T47D (cell line): ENCODE measurements at regions not wholly inside any gene's neighbourhood (a gene's known extent, or its start where the extent isn't known, plus 50 kb on each side); places are given as distances from the start of the nearest gene placed in this dataset.

Experiments
- DNase-seq, 2 experiments: peaks; one replicate each; pipeline versions ENCODE4 v3.0.0 to v3.0.0-alpha.2; 2011 to 2012; ENCODE audit warnings: low read depth in 1 of 2, low spot score in 1 of 2
- JUND ChIP-seq: IDR thresholded peaks from 2 replicates; pipeline ENCODE4 v1.6.1; 2012; ENCODE audit warnings: low read depth
- in situ Hi-C: cut with HindIII; loops from 2 replicates; pipeline ENCODE4 v1.10.0; 2016; ENCODE audit warnings: low sequenced_read_pairs, low pct_unique_long_range_greater_than_20kb

GRCh38 chr4:3818371-3818770 lies 52.2 kb downstream of the ADRA2C start:
- no peak for DNase-seq
- in situ Hi-C loops: no loop called here
- no peak for TF ChIP-seq JUND

GRCh38 chr4:3819210-3819919 lies 53.2 kb downstream of the ADRA2C start:
- in situ Hi-C loops: no loop called here
- DNase-seq: no peak
- TF ChIP-seq JUND: no peak

- TF ChIP-seq JUND: no peak
- in situ Hi-C loops: no loop called here
- DNase-seq: no peak
These were observed 54.0 kb downstream of the ADRA2C start for GRCh38 chr4:3820016-3820805.

- in situ Hi-C loops: no loop called here
- no peak for DNase-seq
- TF ChIP-seq JUND: no peak
These were observed 54.8 kb downstream of the ADRA2C start for GRCh38 chr4:3820806-3821579.

GRCh38 chr4:3821580-3822229 lies 55.5 kb downstream of the ADRA2C start:
- no peak for TF ChIP-seq JUND
- in situ Hi-C loops: no loop called here
- DNase-seq: no peak

GRCh38 chr4:3822230-3822947 lies 56.2 kb downstream of the ADRA2C start:
- in situ Hi-C loops: no loop called here
- TF ChIP-seq JUND: no peak
- no peak for DNase-seq

- in situ Hi-C loops: no loop called here
- TF ChIP-seq JUND: no peak
- DNase-seq: no peak
These were observed 57.5 kb downstream of the ADRA2C start for GRCh38 chr4:3823496-3824341.

GRCh38 chr4:3824521-3825270 lies 58.5 kb downstream of the ADRA2C start:
- DNase-seq: no peak
- no peak for TF ChIP-seq JUND
- in situ Hi-C loops: no loop called here

- in situ Hi-C loops: no loop called here
- TF ChIP-seq JUND: no peak
- no peak for DNase-seq
These were observed 59.3 kb downstream of the ADRA2C start for GRCh38 chr4:3825530-3825929.

- in situ Hi-C loops: no loop called here
- no peak for DNase-seq
These were observed 60.3 kb downstream of the ADRA2C start for GRCh38 chr4:3826247-3827172.

More at GRCh38 chr4:3826247-3827172, 60.3 kb downstream of the ADRA2C start:
- TF ChIP-seq JUND: no peak
